ENCODE measurements at regions not wholly inside any gene's neighbourhood (a gene's known extent, or its start where the extent isn't known, plus 50 kb on each side); places are given as distances from the start of the nearest gene placed in this dataset.

GRCh38 chr2:15735484-15736326, 144.0 kb downstream of the DDX1 start:
- no peak for DNase-seq

GRCh38 chr2:15736396-15737180, 144.9 kb downstream of the DDX1 start:
- no peak for DNase-seq

GRCh38 chr2:15737314-15738224, 145.9 kb downstream of the DDX1 start:
- DNase-seq: no peak

GRCh38 chr2:15738225-15738546, 146.5 kb downstream of the DDX1 start:
- DNase-seq: no peak

GRCh38 chr2:15738943-15739342, 147.3 kb downstream of the DDX1 start:
- DNase-seq: no peak

- no peak for DNase-seq
Measured at GRCh38 chr2:15744820-15745219, 153.2 kb downstream of the DDX1 start.

GRCh38 chr2:15745350-15745749, 153.7 kb downstream of the DDX1 start:
- no peak for DNase-seq

GRCh38 chr2:15745907-15746702, 154.4 kb downstream of the DDX1 start:
- no peak for DNase-seq

- no peak for DNase-seq
Measured at GRCh38 chr2:15746703-15747550, 155.3 kb downstream of the DDX1 start.

- no peak for DNase-seq
Measured at GRCh38 chr2:15747603-15748471, 156.2 kb downstream of the DDX1 start.

- peak; percentile 45 for DNase-seq
Measured at GRCh38 chr2:15748736-15749323, 157.2 kb downstream of the DDX1 start.

GRCh38 chr2:15749460-15750432, 158.1 kb downstream of the DDX1 start:
- no peak for DNase-seq

GRCh38 chr2:15750433-15750814, 158.8 kb downstream of the DDX1 start:
- no peak for DNase-seq

- DNase-seq: no peak
Measured at GRCh38 chr2:15750822-15751329, 159.2 kb downstream of the DDX1 start.

GRCh38 chr2:15751477-15751876, 159.8 kb downstream of the DDX1 start:
- no peak for DNase-seq

GRCh38 chr2:15752552-15753232, 161.0 kb downstream of the DDX1 start:
- no peak for DNase-seq

- DNase-seq: no peak
Measured at GRCh38 chr2:15753233-15753798, 161.6 kb downstream of the DDX1 start.
